GM23338 (cell line): ENCODE measurements at regions not wholly inside any gene's neighbourhood (a gene's known extent, or its start where the extent isn't known, plus 50 kb on each side); places are given as distances from the start of the nearest gene placed in this dataset.

Experiments used
- ATAC-seq: fragments of 200-7000 bp; cut with Tn5 transposase; 3 replicates; pipeline ENCODE4 v1.9.1; 2020
- DNase-seq: peaks from one replicate; pipeline ENCODE4 v3.0.0-alpha.2; 2015; ENCODE audit warnings: low spot score
- H2AFZ ChIP-seq: fragments of 200-600 bp; sonication (generic); 2 replicates; pipeline ENCODE4 v1.8.0; 2016; ENCODE audit warnings: antibody characterized with exemption, mild to moderate bottlenecking, moderate library complexity
- H3F3A ChIP-seq: fragments of 200-600 bp; sonication (generic); replicated peaks from 2 replicates; pipeline ENCODE4 v1.8.0; 2017; ENCODE audit warnings: antibody characterized with exemption, mixed run types, low read depth
- H3K27ac ChIP-seq: fragments of 200-600 bp; sonication (generic); 2 replicates; pipeline ENCODE4 v1.6.1; 2016; ENCODE audit warnings: low read depth
- H3K27me3 ChIP-seq: fragments of 200-600 bp; sonication (generic); 2 replicates; pipeline ENCODE4 v1.8.0; 2016; ENCODE audit warnings: mild to moderate bottlenecking, mixed run types, moderate library complexity; ENCODE audit not compliant: insufficient read depth
- H3K36me3 ChIP-seq: fragments of 200-600 bp; sonication (generic); 2 replicates; pipeline ENCODE4 v1.8.0; 2016; ENCODE audit warnings: mild to moderate bottlenecking; ENCODE audit not compliant: insufficient read depth
- H3K4me1 ChIP-seq: fragments of 200-600 bp; sonication (generic); 2 replicates; pipeline ENCODE4 v1.8.0; 2016; ENCODE audit warnings: mild to moderate bottlenecking, moderate library complexity; ENCODE audit not compliant: insufficient read depth
- H3K4me2 ChIP-seq: fragments of 200-600 bp; sonication (generic); 2 replicates; pipeline ENCODE4 v1.7.1; 2017; ENCODE audit warnings: mixed run types
- H3K4me3 ChIP-seq: fragments of 200-600 bp; sonication (generic); 2 replicates; pipeline ENCODE4 v1.6.1; 2016; ENCODE audit warnings: mixed run types
- H3K79me2 ChIP-seq: fragments of 200-600 bp; sonication (generic); replicated peaks from 2 replicates; pipeline ENCODE4 v1.8.0; 2017; ENCODE audit warnings: mild to moderate bottlenecking; ENCODE audit not compliant: insufficient read depth
- H3K9me2 ChIP-seq: fragments of 200-600 bp; sonication (generic); 2 replicates; pipeline ENCODE4 v1.8.0; 2017; ENCODE audit not compliant: insufficient read depth
- H4K20me1 ChIP-seq: fragments of 200-600 bp; sonication (generic); replicated peaks from 2 replicates; pipeline ENCODE4 v1.8.0; 2017; ENCODE audit warnings: mild to moderate bottlenecking; ENCODE audit not compliant: insufficient read depth
- H3K27ac Mint-ChIP-seq: 2 replicates; pipeline ENCODE4 v1.8.0; 2020; ENCODE audit warnings: inconsistent platforms, mild to moderate bottlenecking, moderate library complexity, mixed read lengths
- H3K27me3 Mint-ChIP-seq: 3 replicates; pipeline ENCODE4 v1.8.0; 2022; ENCODE audit warnings: low read depth, mild to moderate bottlenecking, moderate library complexity, mixed read lengths, inconsistent platforms; ENCODE audit not compliant: insufficient read depth, poor library complexity
- H3K36me3 Mint-ChIP-seq: 3 replicates; pipeline ENCODE4 v1.8.0; 2021; ENCODE audit warnings: low read depth, mild to moderate bottlenecking, inconsistent platforms, moderate library complexity, mixed read lengths
- H3K4me1 Mint-ChIP-seq: 3 replicates; pipeline ENCODE4 v1.8.0; 2020; ENCODE audit warnings: mild to moderate bottlenecking, inconsistent platforms, mixed read lengths
- H3K4me3 Mint-ChIP-seq: 3 replicates; pipeline ENCODE4 v1.8.0; 2021; ENCODE audit warnings: moderate library complexity, mild to moderate bottlenecking, inconsistent platforms, mixed read lengths
- H3K9me3 Mint-ChIP-seq: 3 replicates; pipeline ENCODE4 v1.8.0; 2020; ENCODE audit warnings: moderate library complexity, mild to moderate bottlenecking, inconsistent platforms, mixed read lengths
- ETS1 ChIP-seq: IDR thresholded peaks from 2 replicates; pipeline ENCODE4 v1.6.1; 2016; ENCODE audit warnings: antibody characterized with exemption
- EZH2 ChIP-seq: fragments of 200-600 bp; sonication (generic); IDR thresholded peaks from one replicate; pipeline ENCODE4 v1.8.0; 2017; ENCODE audit warnings: antibody characterized with exemption, mild to moderate bottlenecking, low read depth; ENCODE audit not compliant: unreplicated experiment
- JUNB ChIP-seq: IDR thresholded peaks from one replicate; pipeline ENCODE4 v1.6.1; 2016; ENCODE audit warnings: antibody characterized with exemption; ENCODE audit not compliant: unreplicated experiment
- NANOG ChIP-seq: IDR thresholded peaks from 2 replicates; pipeline ENCODE4 v1.6.1; 2016; ENCODE audit warnings: antibody characterized with exemption, borderline replicate concordance
- POLR2AphosphoS5 ChIP-seq: IDR thresholded peaks from 2 replicates; pipeline ENCODE4 v1.6.1; 2016; ENCODE audit warnings: antibody characterized with exemption, low read depth
- STAT1 ChIP-seq: IDR thresholded peaks from one replicate; pipeline ENCODE4 v1.6.1; 2016; ENCODE audit warnings: antibody characterized with exemption; ENCODE audit not compliant: unreplicated experiment
- TF ChIP-seq, protein P1 (sequence below): fragments of 250-450 bp; sonication (Bioruptor Pico); IDR thresholded peaks from 2 replicates; pipeline ENCODE4 v1.5.0; 2020; ENCODE audit warnings: mild to moderate bottlenecking, moderate library complexity

- TF ChIP-seq, protein P1, sequence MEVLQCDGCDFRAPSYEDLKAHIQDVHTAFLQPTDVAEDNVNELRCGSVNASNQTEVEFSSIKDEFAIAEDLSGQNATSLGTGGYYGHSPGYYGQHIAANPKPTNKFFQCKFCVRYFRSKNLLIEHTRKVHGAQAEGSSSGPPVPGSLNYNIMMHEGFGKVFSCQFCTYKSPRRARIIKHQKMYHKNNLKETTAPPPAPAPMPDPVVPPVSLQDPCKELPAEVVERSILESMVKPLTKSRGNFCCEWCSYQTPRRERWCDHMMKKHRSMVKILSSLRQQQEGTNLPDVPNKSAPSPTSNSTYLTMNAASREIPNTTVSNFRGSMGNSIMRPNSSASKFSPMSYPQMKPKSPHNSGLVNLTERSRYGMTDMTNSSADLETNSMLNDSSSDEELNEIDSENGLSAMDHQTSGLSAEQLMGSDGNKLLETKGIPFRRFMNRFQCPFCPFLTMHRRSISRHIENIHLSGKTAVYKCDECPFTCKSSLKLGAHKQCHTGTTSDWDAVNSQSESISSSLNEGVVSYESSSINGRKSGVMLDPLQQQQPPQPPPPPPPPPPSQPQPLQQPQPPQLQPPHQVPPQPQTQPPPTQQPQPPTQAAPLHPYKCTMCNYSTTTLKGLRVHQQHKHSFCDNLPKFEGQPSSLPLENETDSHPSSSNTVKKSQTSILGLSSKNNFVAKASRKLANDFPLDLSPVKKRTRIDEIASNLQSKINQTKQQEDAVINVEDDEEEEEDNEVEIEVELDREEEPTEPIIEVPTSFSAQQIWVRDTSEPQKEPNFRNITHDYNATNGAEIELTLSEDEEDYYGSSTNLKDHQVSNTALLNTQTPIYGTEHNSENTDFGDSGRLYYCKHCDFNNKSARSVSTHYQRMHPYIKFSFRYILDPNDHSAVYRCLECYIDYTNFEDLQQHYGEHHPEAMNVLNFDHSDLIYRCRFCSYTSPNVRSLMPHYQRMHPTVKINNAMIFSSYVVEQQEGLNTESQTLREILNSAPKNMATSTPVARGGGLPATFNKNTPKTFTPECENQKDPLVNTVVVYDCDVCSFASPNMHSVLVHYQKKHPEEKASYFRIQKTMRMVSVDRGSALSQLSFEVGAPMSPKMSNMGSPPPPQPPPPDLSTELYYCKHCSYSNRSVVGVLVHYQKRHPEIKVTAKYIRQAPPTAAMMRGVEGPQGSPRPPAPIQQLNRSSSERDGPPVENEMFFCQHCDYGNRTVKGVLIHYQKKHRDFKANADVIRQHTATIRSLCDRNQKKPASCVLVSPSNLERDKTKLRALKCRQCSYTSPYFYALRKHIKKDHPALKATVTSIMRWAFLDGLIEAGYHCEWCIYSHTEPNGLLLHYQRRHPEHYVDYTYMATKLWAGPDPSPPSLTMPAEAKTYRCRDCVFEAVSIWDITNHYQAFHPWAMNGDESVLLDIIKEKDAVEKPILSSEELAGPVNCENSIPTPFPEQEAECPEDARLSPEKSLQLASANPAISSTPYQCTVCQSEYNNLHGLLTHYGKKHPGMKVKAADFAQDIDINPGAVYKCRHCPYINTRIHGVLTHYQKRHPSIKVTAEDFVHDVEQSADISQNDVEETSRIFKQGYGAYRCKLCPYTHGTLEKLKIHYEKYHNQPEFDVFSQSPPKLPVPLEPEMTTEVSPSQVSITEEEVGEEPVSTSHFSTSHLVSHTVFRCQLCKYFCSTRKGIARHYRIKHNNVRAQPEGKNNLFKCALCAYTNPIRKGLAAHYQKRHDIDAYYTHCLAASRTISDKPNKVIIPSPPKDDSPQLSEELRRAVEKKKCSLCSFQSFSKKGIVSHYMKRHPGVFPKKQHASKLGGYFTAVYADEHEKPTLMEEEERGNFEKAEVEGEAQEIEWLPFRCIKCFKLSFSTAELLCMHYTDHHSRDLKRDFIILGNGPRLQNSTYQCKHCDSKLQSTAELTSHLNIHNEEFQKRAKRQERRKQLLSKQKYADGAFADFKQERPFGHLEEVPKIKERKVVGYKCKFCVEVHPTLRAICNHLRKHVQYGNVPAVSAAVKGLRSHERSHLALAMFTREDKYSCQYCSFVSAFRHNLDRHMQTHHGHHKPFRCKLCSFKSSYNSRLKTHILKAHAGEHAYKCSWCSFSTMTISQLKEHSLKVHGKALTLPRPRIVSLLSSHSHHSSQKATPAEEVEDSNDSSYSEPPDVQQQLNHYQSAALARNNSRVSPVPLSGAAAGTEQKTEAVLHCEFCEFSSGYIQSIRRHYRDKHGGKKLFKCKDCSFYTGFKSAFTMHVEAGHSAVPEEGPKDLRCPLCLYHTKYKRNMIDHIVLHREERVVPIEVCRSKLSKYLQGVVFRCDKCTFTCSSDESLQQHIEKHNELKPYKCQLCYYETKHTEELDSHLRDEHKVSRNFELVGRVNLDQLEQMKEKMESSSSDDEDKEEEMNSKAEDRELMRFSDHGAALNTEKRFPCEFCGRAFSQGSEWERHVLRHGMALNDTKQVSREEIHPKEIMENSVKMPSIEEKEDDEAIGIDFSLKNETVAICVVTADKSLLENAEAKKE (CRISPR knock-in tag), result no peak
- TF ChIP-seq STAT1, result no peak
Observed at GRCh38 chrX:128691872-128692271, 639.7 kb upstream of the ACTRT1 start (continued).

- Histone ChIP-seq H2AFZ (no peak overlapping the region), H3K79me2 (no peaks in the 10 kb centered on the region), H3K27ac (no peak overlapping the region), H4K20me1 (no peaks in the 10 kb centered on the region), H3K36me3 (no peaks in the 10 kb centered on the region), H3F3A (no peaks in the 10 kb centered on the region), H3K27me3 (no peaks in the 10 kb centered on the region), H3K4me3 (no peak overlapping the region), H3K9me2 (no peaks in the 10 kb centered on the region), H3K4me1 (no peaks in the 10 kb centered on the region), H3K4me2 (no peak overlapping the region)
- H3K36me3 Mint-ChIP-seq, result no peaks in the 10 kb centered on the region
- H3K9me3 Mint-ChIP-seq, result no peaks in the 10 kb centered on the region; the same call in 2 of the 3 replicates
- DNase-seq, result no peak
- H3K4me3 Mint-ChIP-seq, result no peak overlapping the region
- H3K27me3 Mint-ChIP-seq, result no peaks in the 10 kb centered on the region
- ATAC-seq, result no peak
- H3K4me1 Mint-ChIP-seq, result peaks cover 6% of the 10 kb centered on the region; the same call in 1 of the 3 replicates
- H3K27ac Mint-ChIP-seq, result no peak overlapping the region
- TF ChIP-seq JUNB (no peak), POLR2AphosphoS5 (no peak), ETS1 (no peak), EZH2 (no peak), NANOG (no peak)
- TF ChIP-seq, protein P1 (CRISPR knock-in tag), result no peak
Observed at GRCh38 chrX:128685387-128685786, 633.2 kb upstream of the ACTRT1 start.
